HUES48 (cell line): ENCODE measurements at regions not wholly inside any gene's neighbourhood (a gene's known extent, or its start where the extent isn't known, plus 50 kb on each side); places are given as distances from the start of the nearest gene placed in this dataset.

ENCODE experiments used
- H3K27ac ChIP-seq: one replicate; pipeline ENCODE4 v1.7.0; 2013; ENCODE audit warnings: low read depth, low read length, inconsistent platforms
- H3K27me3 ChIP-seq: 2 replicates; pipeline ENCODE4 v1.6.1; 2013; ENCODE audit warnings: mild to moderate bottlenecking, low read length; ENCODE audit not compliant: control insufficient read depth, insufficient read depth
- H3K36me3 ChIP-seq: 2 replicates; pipeline ENCODE4 v1.6.1; 2013; ENCODE audit warnings: low read length; ENCODE audit not compliant: control insufficient read depth, insufficient read depth
- H3K4me1 ChIP-seq: 2 replicates; pipeline ENCODE4 v1.6.1; 2013; ENCODE audit warnings: mild to moderate bottlenecking, low read length; ENCODE audit not compliant: control insufficient read depth, insufficient read depth
- H3K4me3 ChIP-seq: 2 replicates; pipeline ENCODE4 v1.5.1; 2013; ENCODE audit warnings: mild to moderate bottlenecking, low read depth, low read length
- H3K9ac ChIP-seq: 2 replicates; pipeline ENCODE4 v1.6.1; 2013; ENCODE audit warnings: mild to moderate bottlenecking, low read depth, low read length, moderate library complexity
- H3K9me3 ChIP-seq: 2 replicates; pipeline ENCODE4 v1.6.1; 2013; ENCODE audit warnings: low read length; ENCODE audit not compliant: control insufficient read depth, insufficient read depth

- Histone ChIP-seq H3K4me1 (no peaks in the 10 kb centered on the region), H3K27me3 (no peaks in the 10 kb centered on the region), H3K4me3 (no peak overlapping the region), H3K9ac (no peak overlapping the region), H3K9me3 (peaks cover 8% of the 10 kb centered on the region), H3K36me3 (no peaks in the 10 kb centered on the region), H3K27ac (no peak overlapping the region)
Measured at GRCh38 chr16:73584157-73584556, 536.2 kb upstream of the ZFHX3 start.

- Histone ChIP-seq H3K4me3 (no peak overlapping the region), H3K4me1 (peaks cover 22% of the 10 kb centered on the region), H3K27me3 (no peaks in the 10 kb centered on the region), H3K36me3 (no peaks in the 10 kb centered on the region), H3K9ac (no peak overlapping the region), H3K9me3 (no peaks in the 10 kb centered on the region), H3K27ac (peak overlapping the region; percentile 7)
Measured at GRCh38 chr16:73572135-73572828, 524.4 kb upstream of the ZFHX3 start.

- Histone ChIP-seq H3K27me3 (no peaks in the 10 kb centered on the region), H3K27ac (no peak overlapping the region), H3K36me3 (no peaks in the 10 kb centered on the region), H3K4me3 (no peak overlapping the region), H3K9ac (no peak overlapping the region), H3K4me1 (peaks cover 25% of the 10 kb centered on the region), H3K9me3 (no peaks in the 10 kb centered on the region)
Measured at GRCh38 chr16:73569266-73569980, 521.5 kb upstream of the ZFHX3 start.

GRCh38 chr16:73568769-73569168 lies 520.8 kb upstream of the ZFHX3 start:
- Histone ChIP-seq H3K4me1 (peaks cover 25% of the 10 kb centered on the region), H3K9me3 (no peaks in the 10 kb centered on the region), H3K9ac (no peak overlapping the region), H3K27me3 (no peaks in the 10 kb centered on the region), H3K4me3 (no peak overlapping the region), H3K27ac (no peak overlapping the region), H3K36me3 (no peaks in the 10 kb centered on the region)

- Histone ChIP-seq H3K9ac (no peak overlapping the region), H3K27me3 (no peaks in the 10 kb centered on the region), H3K36me3 (no peaks in the 10 kb centered on the region), H3K9me3 (no peaks in the 10 kb centered on the region), H3K4me1 (peaks cover 15% of the 10 kb centered on the region; the same call in 1 of the 2 replicates), H3K4me3 (no peak overlapping the region), H3K27ac (no peak overlapping the region)
Measured at GRCh38 chr16:73565925-73566324, 518.0 kb upstream of the ZFHX3 start.

- no peak overlapping the region for H3K9ac ChIP-seq
- H3K27me3 ChIP-seq = no peaks in the 10 kb centered on the region
- H3K36me3 ChIP-seq = no peaks in the 10 kb centered on the region
- no peak overlapping the region for H3K27ac ChIP-seq
- no peak overlapping the region for H3K4me3 ChIP-seq
- peaks cover 15% of the 10 kb centered on the region; the same call in 1 of the 2 replicates for H3K4me1 ChIP-seq
- no peaks in the 10 kb centered on the region for H3K9me3 ChIP-seq
Measured at GRCh38 chr16:73565263-73565662, 517.3 kb upstream of the ZFHX3 start.

- no peaks in the 10 kb centered on the region for H3K27me3 ChIP-seq
- H3K9ac ChIP-seq = no peak overlapping the region
- H3K4me1 ChIP-seq = peaks cover 12% of the 10 kb centered on the region; the same call in 1 of the 2 replicates
- no peak overlapping the region for H3K27ac ChIP-seq
- H3K36me3 ChIP-seq = no peaks in the 10 kb centered on the region
- H3K9me3 ChIP-seq = no peaks in the 10 kb centered on the region
- H3K4me3 ChIP-seq = no peak overlapping the region
Measured at GRCh38 chr16:73563709-73564108, 515.8 kb upstream of the ZFHX3 start.

- Histone ChIP-seq H3K36me3 (no peaks in the 10 kb centered on the region), H3K27ac (no peak overlapping the region), H3K9me3 (no peaks in the 10 kb centered on the region), H3K4me1 (0 out of 2 replicates have a peak, but pooled peaks cover 2% of the 10 kb centered on the region), H3K4me3 (no peak overlapping the region), H3K9ac (no peak overlapping the region), H3K27me3 (no peaks in the 10 kb centered on the region)
Measured at GRCh38 chr16:73560497-73560896, 512.6 kb upstream of the ZFHX3 start.

GRCh38 chr16:73558219-73558618 lies 510.3 kb upstream of the ZFHX3 start:
- Histone ChIP-seq H3K4me1 (no peaks in the 10 kb centered on the region), H3K9ac (no peak overlapping the region), H3K27me3 (no peaks in the 10 kb centered on the region), H3K27ac (no peak overlapping the region), H3K4me3 (no peak overlapping the region), H3K36me3 (no peaks in the 10 kb centered on the region), H3K9me3 (no peaks in the 10 kb centered on the region)

GRCh38 chr16:73553941-73554660 lies 506.2 kb upstream of the ZFHX3 start:
- no peaks in the 10 kb centered on the region for H3K36me3 ChIP-seq
- H3K4me1 ChIP-seq = peaks cover 15% of the 10 kb centered on the region
- no peak overlapping the region for H3K9ac ChIP-seq
- H3K27me3 ChIP-seq = no peaks in the 10 kb centered on the region
- H3K4me3 ChIP-seq = no peak overlapping the region
- H3K9me3 ChIP-seq = no peaks in the 10 kb centered on the region
- no peak overlapping the region for H3K27ac ChIP-seq
